T-cell (primary cell): ENCODE measurements at regions not wholly inside any gene's neighbourhood (a gene's known extent, or its start where the extent isn't known, plus 50 kb on each side); places are given as distances from the start of the nearest gene placed in this dataset.
"Not testable (repeated sequence)": the region's sequence is repeated elsewhere in the genome, so short reads cannot be mapped to it uniquely, and the experiment has no call there.

Experiments
- ATAC-seq, 4 experiments: fragments of 200-7000 bp in 3 of 4; fragments of 150-1000 bp in 1 of 4; cut with Tn5 transposase; replicated peaks in 1 of 4; 1 replicate in 3 of 4; 2 replicates in 1 of 4; pipeline ENCODE4 v1.10.0; 2021; ENCODE audit warnings: moderate library complexity in 3 of 4, mild to moderate bottlenecking in 2 of 4, moderate number of reproducible peaks in 1 of 4
- CTCF ChIA-PET, 2 donors: fragments of 300-600 bp; sonication (Branson Sonifier 250); formaldehyde crosslinking; loops; one replicate each; lab custom pipeline; 2022; ENCODE audit warnings: antibody characterized with exemption in 2 of 2; lab: Charles Lee
- POLR2A ChIA-PET, 2 donors: fragments of 300-600 bp; sonication (Branson Sonifier 250); formaldehyde crosslinking; loops; one replicate each; lab custom pipeline; 2022; ENCODE audit warnings: antibody characterized with exemption in 2 of 2; lab: Charles Lee
- DNase-seq, 35 experiments: peaks; one replicate each; pipeline versions ENCODE4 v3.0.0 to v3.0.0-alpha.2; 2013 to 2023
- H3K27ac ChIP-seq: one replicate; pipeline ENCODE4 v1.5.1; 2013; ENCODE audit warnings: low read length
- H3K27me3 ChIP-seq, 2 experiments: replicated peaks in 1 of 2; 1 replicate in 1 of 2; 2 replicates in 1 of 2; pipeline versions ENCODE4 v1.6.1 to v1.7.0; 2013; ENCODE audit warnings: low read length in 1 of 2, mixed read lengths in 1 of 2; ENCODE audit not compliant: control insufficient read depth in 2 of 2, insufficient read depth in 2 of 2; ENCODE audit errors: extremely low read depth in 1 of 2
- H3K36me3 ChIP-seq, 2 donors: 1 replicate in 1 of 2; 2 replicates in 1 of 2; pipeline versions ENCODE4 v1.6.1 to v1.7.0; 2013; ENCODE audit warnings: low read length in 1 of 2; ENCODE audit not compliant: control insufficient read depth in 2 of 2, insufficient read depth in 1 of 2; ENCODE audit errors: extremely low read depth in 1 of 2
- H3K4me1 ChIP-seq, 2 experiments: 1 replicate in 1 of 2; 2 replicates in 1 of 2; pipeline versions ENCODE4 v1.6.1 to v1.7.0; 2013; ENCODE audit warnings: low read length in 2 of 2, mixed read lengths in 1 of 2; ENCODE audit not compliant: insufficient read depth in 2 of 2, control insufficient read depth in 1 of 2; ENCODE audit errors: extremely low read depth in 1 of 2
- H3K4me3 ChIP-seq, 2 donors: 1 replicate in 1 of 2; 2 replicates in 1 of 2; pipeline versions ENCODE4 v1.5.1 to v1.7.0; 2013; ENCODE audit warnings: mild to moderate bottlenecking in 2 of 2, low read length in 1 of 2, moderate library complexity in 1 of 2; ENCODE audit not compliant: control insufficient read depth in 1 of 2; ENCODE audit errors: extremely low read depth in 1 of 2
- H3K9me3 ChIP-seq: 2 replicates; pipeline ENCODE4 v1.7.0; 2013
- H3K27ac Mint-ChIP-seq, 2 donors: one replicate each; pipeline ENCODE4 v1.8.0; 2020 to 2021; ENCODE audit warnings: mild to moderate bottlenecking in 2 of 2, mixed read lengths in 2 of 2
- H3K27me3 Mint-ChIP-seq, 2 donors: one replicate each; pipeline ENCODE4 v1.8.0; 2021 to 2022; ENCODE audit warnings: mixed read lengths in 2 of 2
- H3K36me3 Mint-ChIP-seq: one replicate; pipeline ENCODE4 v1.8.0; 2021; ENCODE audit warnings: mixed read lengths
- H3K4me1 Mint-ChIP-seq, 3 donors: one replicate each; pipeline ENCODE4 v1.8.0; 2020 to 2022; ENCODE audit warnings: mixed read lengths in 3 of 3, mild to moderate bottlenecking in 1 of 3
- H3K4me3 Mint-ChIP-seq, 3 donors: one replicate each; pipeline ENCODE4 v1.8.0; 2020 to 2022; ENCODE audit warnings: mild to moderate bottlenecking in 3 of 3, mixed read lengths in 3 of 3, moderate library complexity in 3 of 3
- H3K9me3 Mint-ChIP-seq, 3 donors: one replicate each; pipeline ENCODE4 v1.8.0; 2020 to 2022; ENCODE audit warnings: mixed read lengths in 3 of 3
- WGBS: methylation state at CpG from one replicate; pipeline ENCODE4 v1.1.5; 2013; ENCODE audit warnings: missing lambda C conversion rate; ENCODE audit not compliant: insufficient coverage; 5-methylcytosine and 5-hydroxymethylcytosine counted together

DNA sequence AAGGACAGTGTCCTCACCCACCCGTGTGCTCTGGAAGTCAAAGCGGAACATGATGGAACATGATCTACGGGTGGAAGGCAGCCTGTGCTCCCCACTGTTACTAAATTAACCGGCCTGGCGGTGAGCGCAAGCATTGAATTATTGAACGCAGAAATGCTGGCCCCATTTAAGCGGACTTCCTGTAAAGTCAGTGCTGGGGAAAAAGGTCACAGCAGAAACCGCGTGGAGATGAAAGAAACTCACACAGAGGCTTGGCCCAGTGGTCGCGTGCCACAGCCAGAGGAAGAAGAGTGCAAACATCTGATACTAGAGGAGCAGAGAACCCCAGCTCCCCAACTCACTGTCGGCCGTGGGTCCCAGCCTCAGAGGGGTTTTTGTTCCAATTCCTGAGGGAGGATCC is 321.2 kb downstream of the ADGRD1 start:
- CTCF ChIA-PET, result interaction anchor here in 1 of 2 donors (0.6 kb wide), 1 partner anchor 51 kb away, joined by 6 read pairs; no protein-coding TSS in a partner anchor
- Histone ChIP-seq H3K4me3 (no peak overlapping the region), H3K9me3 (no peaks in the 10 kb centered on the region), H3K4me1 (no peaks in the 10 kb centered on the region), H3K27ac (no peak overlapping the region), H3K36me3 (no peaks in the 10 kb centered on the region), H3K27me3 (peaks cover 0 to 16% of the 10 kb centered on the region in 2 experiments)
- Mint-ChIP-seq H3K9me3 (no peaks in the 10 kb centered on the region), H3K36me3 (no peaks in the 10 kb centered on the region), H3K4me3 (no peak overlapping the region), H3K27ac (no peak overlapping the region), H3K4me1 (no peaks in the 10 kb centered on the region), H3K27me3 (peaks cover 0 to 3% of the 10 kb centered on the region in 2 donors)
- POLR2A ChIA-PET, result no interaction called here
- WGBS, result 62% methylated on average over 12 of the region's 14 CpGs
- DNase-seq (no peak), ATAC-seq (no peak)

DNA sequence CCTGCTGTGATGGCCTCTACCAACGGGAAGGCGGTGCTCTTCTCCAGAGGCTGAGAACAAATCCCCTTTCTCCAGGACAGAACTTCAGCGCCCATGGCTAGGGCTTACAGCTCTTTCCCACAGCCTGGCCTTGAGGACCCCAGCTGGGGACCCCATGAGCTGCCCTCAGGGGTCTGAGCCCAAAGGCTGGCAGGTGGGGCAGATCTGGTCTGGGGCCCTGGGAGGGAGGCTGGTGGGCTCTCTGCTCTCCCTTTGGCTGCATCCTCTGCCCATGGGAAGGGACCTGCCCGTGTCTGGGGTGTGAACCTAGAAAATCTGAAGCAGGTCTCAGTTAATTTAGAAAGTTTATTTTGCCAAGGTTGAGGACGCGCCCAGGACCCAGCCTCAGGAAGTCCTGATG is 322.1 kb downstream of the ADGRD1 start:
- H3K27ac Mint-ChIP-seq, result no peak overlapping the region
- H3K9me3 Mint-ChIP-seq, result no peaks in the 10 kb centered on the region
- H3K27me3 Mint-ChIP-seq, result peaks cover 0 to 3% of the 10 kb centered on the region in 2 donors
- no peaks in the 10 kb centered on the region for H3K9me3 ChIP-seq
- 77% methylated on average over 3 of the region's 6 CpGs for WGBS
- ATAC-seq (no peak), DNase-seq (no peak)
- H3K36me3 Mint-ChIP-seq, result no peaks in the 10 kb centered on the region
- peaks cover 0 to 16% of the 10 kb centered on the region in 2 experiments for H3K27me3 ChIP-seq
- CTCF ChIA-PET, result no interaction called here
- H3K4me1 ChIP-seq, result no peaks in the 10 kb centered on the region
- no peak overlapping the region for H3K4me3 Mint-ChIP-seq
- H3K4me1 Mint-ChIP-seq, result no peaks in the 10 kb centered on the region
- H3K36me3 ChIP-seq, result no peaks in the 10 kb centered on the region
- H3K4me3 ChIP-seq, result no peak overlapping the region
- H3K27ac ChIP-seq, result no peak overlapping the region
- POLR2A ChIA-PET, result no interaction called here

DNA sequence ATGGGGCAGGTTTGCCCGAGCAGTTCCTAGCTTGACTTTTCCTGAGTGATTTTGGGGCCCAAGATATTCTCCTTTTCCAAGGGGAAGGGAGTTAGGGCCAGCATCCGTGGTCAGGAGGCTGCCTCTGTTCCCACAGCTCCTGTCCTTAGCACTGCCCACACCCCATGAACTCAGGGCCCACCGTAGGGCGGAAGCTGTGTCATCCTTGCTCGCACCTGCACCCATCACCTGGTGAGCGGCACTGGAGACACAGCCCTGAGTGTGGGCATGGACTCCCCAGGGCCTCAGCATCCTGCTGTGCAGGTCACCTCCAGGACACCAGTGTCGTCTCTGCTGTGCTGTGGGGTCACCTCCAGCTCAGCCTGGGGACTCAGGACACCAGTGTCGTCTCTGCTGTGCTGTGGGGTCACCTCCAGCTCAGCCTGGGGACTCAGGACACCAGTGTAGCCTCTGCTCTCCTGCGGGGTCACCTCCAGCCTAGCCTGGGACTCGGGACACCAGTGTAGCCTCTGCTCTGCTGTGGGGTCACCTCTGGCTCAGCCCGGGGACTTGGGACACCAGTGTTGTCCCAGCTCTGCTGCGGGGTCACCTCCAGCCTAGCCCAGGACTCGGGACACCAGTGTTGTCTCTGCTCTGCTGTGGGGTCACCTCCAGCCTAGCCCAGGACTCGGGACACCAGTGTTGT is 322.9 kb downstream of the ADGRD1 start:
- ChIA-PET CTCF (no interaction called here), POLR2A (no interaction called here)
- no peak overlapping the region for H3K27ac ChIP-seq
- Mint-ChIP-seq H3K9me3 (no peaks in the 10 kb centered on the region), H3K36me3 (no peaks in the 10 kb centered on the region), H3K4me1 (no peaks in the 10 kb centered on the region), H3K27me3 (peaks cover 0 to 3% of the 10 kb centered on the region in 2 donors), H3K27ac (no peak overlapping the region), H3K4me3 (no peak overlapping the region)
- H3K4me3 ChIP-seq, result no peak overlapping the region
- H3K4me1 ChIP-seq, result no peaks in the 10 kb centered on the region
- no peaks in the 10 kb centered on the region for H3K9me3 ChIP-seq
- no peak for DNase-seq
- WGBS, result 74% methylated on average over 12 of the region's 14 CpGs
- H3K27me3 ChIP-seq, result peaks cover 0 to 16% of the 10 kb centered on the region in 2 experiments
- H3K36me3 ChIP-seq, result no peaks in the 10 kb centered on the region
- no peak for ATAC-seq

DNA sequence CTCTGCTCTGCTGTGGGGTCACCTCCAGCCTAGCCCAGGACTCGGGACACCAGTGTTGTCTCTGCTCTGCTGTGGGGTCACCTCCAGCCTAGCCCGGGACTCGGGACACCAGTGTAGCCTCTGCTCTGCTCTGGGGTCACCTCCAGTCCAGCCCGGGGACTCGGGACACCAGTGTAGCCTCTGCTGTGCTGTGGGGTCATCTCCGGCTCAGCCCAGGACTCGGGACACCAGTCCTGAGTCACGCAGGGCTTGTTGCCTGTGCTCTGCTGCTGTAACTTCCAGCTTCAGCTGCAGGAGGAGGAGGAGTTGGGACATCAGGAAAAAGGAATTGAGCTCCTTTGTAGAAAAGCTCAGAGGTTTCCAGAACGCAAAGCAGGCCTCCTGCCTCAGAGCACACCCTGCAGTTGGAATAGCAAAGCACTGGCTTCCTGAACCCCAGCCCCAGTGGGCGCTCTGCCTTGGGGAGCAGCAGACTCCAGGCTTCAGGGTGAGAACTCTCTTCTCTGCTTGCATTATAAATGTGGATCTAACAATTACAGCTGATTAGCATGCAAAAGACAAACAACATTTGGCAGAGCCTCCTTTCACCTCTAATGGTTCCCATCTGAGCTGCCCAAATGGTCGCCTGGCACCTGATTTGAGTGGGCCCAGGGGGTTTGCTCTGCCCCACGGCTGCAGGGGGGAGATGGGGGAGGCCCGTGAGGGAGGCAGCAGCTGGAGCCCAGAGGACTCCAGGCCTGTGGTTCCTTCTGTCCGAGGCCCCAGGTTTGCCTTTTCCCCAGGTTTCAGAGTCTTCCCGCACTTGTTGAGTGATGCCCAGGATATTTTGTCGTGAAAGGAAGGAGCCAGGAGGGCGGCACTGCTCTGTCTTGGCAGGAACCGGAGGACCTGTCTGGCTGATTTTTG is 323.7 kb downstream of the ADGRD1 start:
- H3K9me3 Mint-ChIP-seq, CTCF ChIA-PET, POLR2A ChIA-PET, H3K27me3 Mint-ChIP-seq, ATAC-seq, DNase-seq, H3K36me3 Mint-ChIP-seq, H3K4me1 Mint-ChIP-seq, H3K36me3 ChIP-seq, H3K4me3 Mint-ChIP-seq, H3K4me3 ChIP-seq, H3K9me3 ChIP-seq, H3K27ac ChIP-seq, H3K27ac Mint-ChIP-seq, H3K4me1 ChIP-seq: not testable (repeated sequence)
- peaks cover 0 to 15% of the 10 kb centered on the region in 2 experiments for H3K27me3 ChIP-seq
- WGBS, result 82% methylated on average over 10 of the region's 18 CpGs

DNA sequence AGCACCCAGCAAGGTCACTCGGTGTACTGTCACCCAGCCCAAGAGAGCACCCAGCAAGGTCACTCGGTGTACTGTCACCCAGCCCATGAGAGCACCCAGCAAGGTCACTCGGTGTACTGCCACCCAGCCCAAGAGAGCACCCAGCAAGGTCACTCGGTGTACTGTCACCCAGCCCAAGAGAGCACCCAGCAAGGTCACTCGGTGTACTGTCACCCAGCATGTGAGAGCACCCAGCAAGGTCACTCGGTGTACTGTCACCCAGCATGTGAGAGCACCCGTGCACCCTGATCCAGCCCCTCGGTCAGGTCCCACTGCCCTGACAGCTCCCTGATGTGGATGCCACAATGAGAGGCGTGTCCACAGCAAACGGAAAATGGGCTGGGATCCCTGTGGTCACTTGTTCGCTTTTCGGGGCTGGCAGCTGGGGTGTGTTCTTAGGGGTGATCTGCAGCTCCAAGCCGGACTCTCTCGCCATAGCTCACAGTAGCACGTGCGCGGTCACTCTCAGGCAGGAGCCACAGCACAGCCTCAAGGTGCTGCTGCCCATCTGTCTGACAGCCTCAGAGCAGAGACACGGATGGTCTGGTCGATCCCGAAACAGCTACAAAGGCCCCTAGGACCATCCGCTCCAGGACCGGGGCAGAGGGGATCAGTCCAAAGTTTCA is 324.9 kb downstream of the ADGRD1 start:
- H3K36me3 ChIP-seq, H3K4me3 ChIP-seq, H3K4me1 ChIP-seq, H3K27ac Mint-ChIP-seq, H3K27ac ChIP-seq, H3K9me3 ChIP-seq, ATAC-seq, H3K9me3 Mint-ChIP-seq, H3K4me1 Mint-ChIP-seq, POLR2A ChIA-PET, H3K36me3 Mint-ChIP-seq, H3K27me3 Mint-ChIP-seq, H3K4me3 Mint-ChIP-seq, DNase-seq: not testable (repeated sequence)
- peaks cover 0 to 13% of the 10 kb centered on the region in 2 experiments for H3K27me3 ChIP-seq
- WGBS, result 88% methylated on average over 14 of the region's 22 CpGs
- CTCF ChIA-PET, result interaction anchor here in 1 of 2 donors (0.5 kb wide), 1 partner anchor 139 kb away, joined by 3 read pairs; no protein-coding TSS in a partner anchor

DNA sequence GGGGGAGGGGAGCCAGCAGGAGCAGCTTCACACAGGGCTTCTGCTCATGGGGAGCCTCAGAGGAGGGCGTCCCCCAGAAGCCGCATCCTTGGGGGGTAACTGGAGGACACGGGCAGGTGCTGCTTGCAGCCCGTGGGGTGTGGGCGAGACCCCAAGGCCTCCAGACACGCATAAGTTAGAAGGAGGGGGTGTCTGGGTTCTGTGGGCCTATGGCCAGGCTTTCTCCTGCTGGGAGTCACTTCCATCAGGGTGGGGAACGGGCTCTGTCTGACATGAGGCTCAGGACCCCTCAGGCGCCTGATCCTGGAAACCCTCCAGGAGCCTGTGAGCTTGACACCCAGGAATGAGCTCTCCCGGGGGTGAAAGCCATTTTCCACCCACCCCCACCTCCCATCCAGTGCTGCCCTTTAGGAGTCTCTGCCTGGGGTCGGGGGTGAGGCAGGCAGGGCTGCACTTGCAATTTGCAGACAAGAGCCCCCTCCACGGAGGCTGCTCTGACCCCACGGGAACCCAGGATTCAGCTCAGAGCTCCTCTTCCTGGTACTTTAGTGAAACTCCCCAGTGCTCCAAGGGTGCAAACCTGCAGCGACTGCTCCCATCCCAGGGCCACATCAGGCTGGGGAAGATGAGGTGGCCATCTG is 325.7 kb downstream of the ADGRD1 start:
- H3K27me3 Mint-ChIP-seq, result no peaks in the 10 kb centered on the region
- H3K9me3 ChIP-seq, result no peaks in the 10 kb centered on the region
- WGBS, result 70% methylated on average over 8 of the region's 13 CpGs
- H3K36me3 ChIP-seq, result no peaks in the 10 kb centered on the region
- H3K27ac ChIP-seq, result no peak overlapping the region
- H3K4me1 ChIP-seq, result no peaks in the 10 kb centered on the region
- H3K4me3 ChIP-seq, result no peak overlapping the region
- no peak for DNase-seq
- H3K4me3 Mint-ChIP-seq, result no peak overlapping the region
- H3K36me3 Mint-ChIP-seq, result no peaks in the 10 kb centered on the region
- H3K27ac Mint-ChIP-seq, result no peak overlapping the region
- ATAC-seq, result no peak
- peaks cover 0 to 13% of the 10 kb centered on the region in 2 experiments for H3K27me3 ChIP-seq
- no peaks in the 10 kb centered on the region for H3K9me3 Mint-ChIP-seq
- H3K4me1 Mint-ChIP-seq, result no peaks in the 10 kb centered on the region
- ChIA-PET CTCF (no interaction called here), POLR2A (no interaction called here)
